SKM-1 treated with dmso at 0.1 percent for 144 hours (cell line): ENCODE measurements at regions not wholly inside any gene's neighbourhood (a gene's known extent, or its start where the extent isn't known, plus 50 kb on each side); places are given as distances from the start of the nearest gene placed in this dataset.

Source experiments
- DNase-seq: peaks from one replicate; lab custom pipeline; 2025; ENCODE audit not compliant: unreplicated experiment; lab: John Stamatoyannopoulos, UW

- peak; percentile 33 for DNase-seq
These were observed 52.0 kb upstream of the KCNA1 start for GRCh38 chr12:4857472-4858291.

GRCh38 chr12:4858386-4858785 is 51.3 kb upstream of the KCNA1 start:
- no peak for DNase-seq

- no peak for DNase-seq
These were observed 50.1 kb upstream of the KCNA1 start for GRCh38 chr12:4859478-4860210.
